OCI-LY7 (cell line): ENCODE measurements at regions not wholly inside any gene's neighbourhood (a gene's known extent, or its start where the extent isn't known, plus 50 kb on each side); places are given as distances from the start of the nearest gene placed in this dataset.
"Not testable (repeated sequence)": the region's sequence is repeated elsewhere in the genome, so short reads cannot be mapped to it uniquely, and the experiment has no call there.

Experiments
- BruUV-seq: library from RNA; stranded (reverse); fragments of 400-500 nt; replicated peaks from 2 replicates; lab custom pipeline; 2021; lab: Mats Ljungman, UMichigan
- CTCF ChIA-PET: fragments of 300-600 bp; sonication (Branson Sonifier 250); formaldehyde crosslinking; loops from one replicate; lab custom pipeline; 2022; ENCODE audit warnings: antibody characterized with exemption; ENCODE audit not compliant: unreplicated experiment; lab: Charles Lee
- POLR2A ChIA-PET: fragments of 300-600 bp; sonication (Branson Sonifier 250); formaldehyde crosslinking; loops from one replicate; lab custom pipeline; 2022; ENCODE audit warnings: antibody characterized with exemption; lab: Charles Lee
- DNase-seq: peaks from one replicate; pipeline ENCODE4 v3.0.0-alpha.2; 2015; ENCODE audit warnings: low spot score
- H2AFZ ChIP-seq: fragments of 200-600 bp; sonication (generic), shearing (Covaris generic); 2 replicates; pipeline ENCODE4 v1.6.1; 2014; ENCODE audit warnings: mild to moderate bottlenecking, antibody characterized with exemption, low read length, moderate library complexity
- H3K27ac ChIP-seq: fragments of 200-600 bp; sonication (generic); 2 replicates; pipeline ENCODE4 v1.5.1; 2014; ENCODE audit warnings: mixed run types, low read depth, mild to moderate bottlenecking, moderate library complexity, low read length, inconsistent platforms; ENCODE audit not compliant: poor library complexity, severe bottlenecking
- H3K36me3 ChIP-seq: fragments of 200-600 bp; sonication (generic); 2 replicates; pipeline ENCODE4 v1.6.1; 2014; ENCODE audit warnings: mild to moderate bottlenecking, antibody characterized with exemption, low read length, moderate library complexity, mixed read lengths; ENCODE audit not compliant: insufficient read depth
- H3K4me1 ChIP-seq: fragments of 200-600 bp; sonication (generic); 2 replicates; pipeline ENCODE4 v1.5.1; 2014; ENCODE audit warnings: mild to moderate bottlenecking, low read length; ENCODE audit not compliant: insufficient read depth, poor library complexity, severe bottlenecking
- H3K4me2 ChIP-seq: fragments of 200-600 bp; sonication (generic); 2 replicates; pipeline ENCODE4 v1.6.1; 2014; ENCODE audit warnings: mild to moderate bottlenecking, low read length
- H3K4me3 ChIP-seq: fragments of 200-600 bp; sonication (generic); 2 replicates; pipeline ENCODE4 v1.5.1; 2014; ENCODE audit warnings: mild to moderate bottlenecking, low read depth, low read length; ENCODE audit not compliant: poor library complexity, severe bottlenecking
- H3K79me2 ChIP-seq: fragments of 200-600 bp; sonication (generic); 2 replicates; pipeline ENCODE4 v1.6.1; 2016; ENCODE audit warnings: low read depth, mild to moderate bottlenecking, low read length, moderate library complexity, mixed read lengths; ENCODE audit not compliant: insufficient read depth
- H3K9me2 ChIP-seq: fragments of 200-600 bp; sonication (generic); 2 replicates; pipeline ENCODE4 v1.6.1; 2016; ENCODE audit warnings: mild to moderate bottlenecking, low read length, mixed read lengths; ENCODE audit not compliant: insufficient read depth
- H3K9me3 ChIP-seq: fragments of 200-600 bp; sonication (generic); 2 replicates; pipeline ENCODE4 v1.6.1; 2014; ENCODE audit warnings: mild to moderate bottlenecking, mixed run types, low read length, mixed read lengths
- H4K20me1 ChIP-seq: fragments of 200-600 bp; sonication (generic); 2 replicates; pipeline ENCODE4 v1.6.1; 2014; ENCODE audit warnings: mild to moderate bottlenecking, antibody characterized with exemption, low read length, moderate library complexity, mixed read lengths; ENCODE audit not compliant: insufficient read depth
- CTCF ChIP-seq: fragments of 200-600 bp; sonication (generic); conservative IDR thresholded peaks from 2 replicates; pipeline ENCODE4 v1.5.1; 2014; ENCODE audit warnings: mild to moderate bottlenecking, antibody characterized with exemption, low read length, moderate library complexity, mixed read lengths
- EZH2phosphoT487 ChIP-seq: fragments of 200-600 bp; sonication (generic); IDR thresholded peaks from 2 replicates; pipeline ENCODE4 v1.6.1; 2018; ENCODE audit warnings: low read depth, borderline replicate concordance, mild to moderate bottlenecking, mixed run types, antibody characterized with exemption, low read length, moderate library complexity, mixed read lengths
- intact Hi-C: fragments of 100-400 bp; cut with micrococcal nuclease; formaldehyde crosslinking; loops from one replicate; pipeline ENCODE4 v1.10.0; 2022; ENCODE audit not compliant: unreplicated experiment

- Histone ChIP-seq H3K9me3 (no peaks in the 10 kb centered on the region), H3K4me1 (no peaks in the 10 kb centered on the region), H3K4me2 (no peak overlapping the region), H3K9me2 (no peaks in the 10 kb centered on the region), H4K20me1 (no peaks in the 10 kb centered on the region), H3K4me3 (no peak overlapping the region), H3K27ac (no peak overlapping the region), H2AFZ (no peak overlapping the region), H3K79me2 (no peaks in the 10 kb centered on the region), H3K36me3 (no peaks in the 10 kb centered on the region)
- intact Hi-C loops: no loop called here
- TF ChIP-seq EZH2phosphoT487 (no peak), CTCF (no peak)
- DNase-seq: no peak
- POLR2A ChIA-PET: interaction anchor here (1.7 kb wide), 1 partner anchor 46 kb away, joined by 3 read pairs; no protein-coding TSS in a partner anchor
- BruUV-seq: no TSS peak
- CTCF ChIA-PET: no interaction called here
Observed at GRCh38 chr14:49036266-49036665, 549.9 kb downstream of the RPS29 start.

GRCh38 chr14:49033131-49033530, 553.0 kb downstream of the RPS29 start:
- Histone ChIP-seq H3K4me3 (no peak overlapping the region), H3K27ac (no peak overlapping the region), H3K4me2 (no peak overlapping the region), H2AFZ (no peak overlapping the region), H3K79me2 (no peaks in the 10 kb centered on the region), H3K4me1 (no peaks in the 10 kb centered on the region), H3K9me2 (no peaks in the 10 kb centered on the region), H3K36me3 (no peaks in the 10 kb centered on the region), H4K20me1 (no peaks in the 10 kb centered on the region), H3K9me3 (no peaks in the 10 kb centered on the region)
- intact Hi-C loops: no loop called here
- DNase-seq: no peak
- CTCF ChIA-PET: no interaction called here
- TF ChIP-seq EZH2phosphoT487 (no peak), CTCF (no peak)
- no TSS peak for BruUV-seq
- POLR2A ChIA-PET: no interaction called here

GRCh38 chr14:49031710-49032109, 554.5 kb downstream of the RPS29 start:
- not testable (repeated sequence) for H2AFZ ChIP-seq

More at GRCh38 chr14:49031710-49032109, 554.5 kb downstream of the RPS29 start:
- H3K9me3 ChIP-seq, BruUV-seq, H4K20me1 ChIP-seq, H3K4me2 ChIP-seq, intact Hi-C loops, H3K9me2 ChIP-seq, H3K4me3 ChIP-seq, H3K36me3 ChIP-seq, H3K79me2 ChIP-seq, H3K4me1 ChIP-seq, H3K27ac ChIP-seq, DNase-seq, POLR2A ChIA-PET, CTCF ChIA-PET: not testable (repeated sequence)
